ENCODE measurements at regions not wholly inside any gene's neighbourhood (a gene's known extent, or its start where the extent isn't known, plus 50 kb on each side); places are given as distances from the start of the nearest gene placed in this dataset.

DNA sequence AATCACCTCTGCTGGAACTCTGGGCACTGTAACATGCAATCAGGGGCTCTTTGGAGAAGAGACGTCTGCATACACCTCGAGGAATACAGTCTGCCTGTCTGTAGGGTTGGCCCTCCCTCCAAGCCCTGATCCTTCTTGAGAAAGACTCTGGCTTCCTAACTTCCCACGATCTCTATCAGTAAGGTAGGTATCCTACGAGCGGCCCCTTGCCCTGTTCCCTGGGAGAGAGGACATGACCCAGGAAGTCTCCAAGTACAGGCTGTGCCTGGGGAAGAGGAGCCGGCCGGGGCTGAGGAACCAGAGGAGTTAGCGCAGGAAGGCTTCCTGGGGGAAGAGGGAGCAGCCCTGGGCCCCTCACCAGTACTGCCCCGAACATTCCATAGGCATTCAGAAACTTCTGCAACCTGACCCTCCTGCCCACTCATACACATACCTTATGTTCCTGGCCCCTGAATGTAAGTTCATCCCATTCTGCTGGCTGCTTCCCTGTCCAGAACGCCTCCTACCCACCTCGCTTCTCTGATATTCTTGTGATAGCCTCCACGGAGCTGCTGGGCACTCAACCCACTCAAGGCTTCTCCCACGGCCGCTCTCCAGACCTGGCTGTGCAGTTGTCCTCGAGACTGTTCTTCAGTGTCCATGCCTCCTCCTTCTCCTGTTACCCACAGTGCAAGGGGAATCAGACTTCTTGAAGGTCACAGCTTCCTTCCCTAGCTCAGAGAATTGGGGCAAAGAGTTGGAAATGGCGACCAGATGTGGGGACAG lies 116.1 kb downstream of the CYP26B1 start:
- no peak for TF ChIP-seq EZH2 (IDR thresholded peaks at IDR 0.05; ENCODE audit: borderline replicate concordance, low read depth, low read length, poor library complexity, severe bottlenecking)
- TF ChIP-seq, protein P1, sequence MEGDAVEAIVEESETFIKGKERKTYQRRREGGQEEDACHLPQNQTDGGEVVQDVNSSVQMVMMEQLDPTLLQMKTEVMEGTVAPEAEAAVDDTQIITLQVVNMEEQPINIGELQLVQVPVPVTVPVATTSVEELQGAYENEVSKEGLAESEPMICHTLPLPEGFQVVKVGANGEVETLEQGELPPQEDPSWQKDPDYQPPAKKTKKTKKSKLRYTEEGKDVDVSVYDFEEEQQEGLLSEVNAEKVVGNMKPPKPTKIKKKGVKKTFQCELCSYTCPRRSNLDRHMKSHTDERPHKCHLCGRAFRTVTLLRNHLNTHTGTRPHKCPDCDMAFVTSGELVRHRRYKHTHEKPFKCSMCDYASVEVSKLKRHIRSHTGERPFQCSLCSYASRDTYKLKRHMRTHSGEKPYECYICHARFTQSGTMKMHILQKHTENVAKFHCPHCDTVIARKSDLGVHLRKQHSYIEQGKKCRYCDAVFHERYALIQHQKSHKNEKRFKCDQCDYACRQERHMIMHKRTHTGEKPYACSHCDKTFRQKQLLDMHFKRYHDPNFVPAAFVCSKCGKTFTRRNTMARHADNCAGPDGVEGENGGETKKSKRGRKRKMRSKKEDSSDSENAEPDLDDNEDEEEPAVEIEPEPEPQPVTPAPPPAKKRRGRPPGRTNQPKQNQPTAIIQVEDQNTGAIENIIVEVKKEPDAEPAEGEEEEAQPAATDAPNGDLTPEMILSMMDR (conservative IDR thresholded peaks at IDR 0.05; ENCODE audit: low read depth, low read length): no peak

Measured in A673 (cell line).